ENCODE measurements at regions not wholly inside any gene's neighbourhood (a gene's known extent, or its start where the extent isn't known, plus 50 kb on each side); places are given as distances from the start of the nearest gene placed in this dataset.
"Not testable (repeated sequence)": the region's sequence is repeated elsewhere in the genome, so short reads cannot be mapped to it uniquely, and the experiment has no call there.

GRCh38 chr14:106768230-106768629 is 1241.8 kb downstream of the TMEM121 start:
- in situ Hi-C loops (cut with HindIII; ENCODE audit: low sequenced_read_pairs); DNase-seq (ENCODE audit: low spot score): not testable (repeated sequence)

- DNase-seq (ENCODE audit: low spot score); in situ Hi-C loops (cut with HindIII; ENCODE audit: low sequenced_read_pairs): not testable (repeated sequence)
Measured at GRCh38 chr14:106768972-106769700, 1242.8 kb downstream of the TMEM121 start.

- DNase-seq (ENCODE audit: low spot score); in situ Hi-C loops (cut with HindIII; ENCODE audit: low sequenced_read_pairs): not testable (repeated sequence)
Measured at GRCh38 chr14:106770158-106770672, 1243.8 kb downstream of the TMEM121 start.

GRCh38 chr14:106774889-106775480 is 1248.6 kb downstream of the TMEM121 start:
- in situ Hi-C loops (cut with HindIII; ENCODE audit: low sequenced_read_pairs): not testable (repeated sequence)

GRCh38 chr14:106776395-106776983 is 1250.1 kb downstream of the TMEM121 start:
- in situ Hi-C loops (cut with HindIII; ENCODE audit: low sequenced_read_pairs): no loop called here
- DNase-seq (ENCODE audit: low spot score): no peak

More at GRCh38 chr14:106774889-106775480, 1248.6 kb downstream of the TMEM121 start:
- DNase-seq (ENCODE audit: low spot score): not testable (repeated sequence)

DNA sequence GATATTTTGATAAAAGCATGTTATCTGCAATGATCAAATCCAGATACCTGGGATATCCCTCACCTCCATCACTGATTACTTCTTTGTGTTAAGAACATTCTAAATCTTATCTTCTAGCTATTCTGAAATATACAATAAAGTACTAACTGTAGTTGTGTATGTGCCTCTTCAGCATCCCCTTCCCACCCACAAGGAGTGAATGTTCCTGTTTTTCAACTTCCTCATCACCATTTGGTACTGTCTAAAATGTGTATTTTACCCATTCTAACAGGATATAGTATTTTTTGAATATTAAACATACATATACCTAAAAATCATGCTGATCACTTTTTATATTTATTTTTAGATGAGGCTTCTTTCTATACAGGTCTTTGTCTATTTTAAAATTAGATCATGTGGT is 1252.6 kb downstream of the TMEM121 start:
- in situ Hi-C loops (cut with HindIII; ENCODE audit: low sequenced_read_pairs): no loop called here
- DNase-seq (ENCODE audit: low spot score): no peak

DNA sequence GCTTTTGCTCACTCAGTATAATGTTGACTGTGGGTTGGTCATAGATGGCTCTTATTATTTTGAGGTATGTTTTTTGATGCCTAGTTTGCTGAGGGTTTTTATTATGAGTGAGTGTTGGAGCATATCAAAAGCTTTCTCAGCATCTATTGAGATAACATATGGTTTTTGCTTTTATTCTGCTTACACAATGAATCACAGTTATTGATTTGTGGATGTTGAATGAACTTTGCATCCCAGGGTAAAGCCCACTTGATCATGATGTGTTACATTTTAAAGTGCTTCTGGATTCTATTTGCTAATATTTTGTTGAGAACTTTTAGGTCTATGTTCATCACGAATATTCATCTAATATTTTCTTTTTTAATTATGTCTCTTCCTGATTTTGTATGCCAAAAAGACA is 1260.3 kb downstream of the TMEM121 start:
- in situ Hi-C loops (cut with HindIII; ENCODE audit: low sequenced_read_pairs): no loop called here

GRCh38 chr14:106787626-106788025 is 1261.2 kb downstream of the TMEM121 start:
- in situ Hi-C loops (cut with HindIII; ENCODE audit: low sequenced_read_pairs): no loop called here
- no peak for DNase-seq (ENCODE audit: low spot score)

More for the DNA sequence above, 1260.3 kb downstream of the TMEM121 start:
- no peak for DNase-seq (ENCODE audit: low spot score)

- DNase-seq (ENCODE audit: low spot score): no peak
- in situ Hi-C loops (cut with HindIII; ENCODE audit: low sequenced_read_pairs): no loop called here
Measured at GRCh38 chr14:106788534-106788933, 1262.2 kb downstream of the TMEM121 start.

GRCh38 chr14:106789318-106789717 is 1262.9 kb downstream of the TMEM121 start:
- in situ Hi-C loops (cut with HindIII; ENCODE audit: low sequenced_read_pairs): no loop called here
- DNase-seq (ENCODE audit: low spot score): no peak

- in situ Hi-C loops (cut with HindIII; ENCODE audit: low sequenced_read_pairs): no loop called here
- DNase-seq (ENCODE audit: low spot score): peak; percentile 6
Measured at GRCh38 chr14:106790189-106791036, 1264.0 kb downstream of the TMEM121 start.

GRCh38 chr14:106792543-106792942 is 1266.2 kb downstream of the TMEM121 start:
- in situ Hi-C loops (cut with HindIII; ENCODE audit: low sequenced_read_pairs): no loop called here

GRCh38 chr14:106798166-106798565 is 1271.8 kb downstream of the TMEM121 start:
- in situ Hi-C loops (cut with HindIII; ENCODE audit: low sequenced_read_pairs); DNase-seq (ENCODE audit: low spot score): not testable (repeated sequence)

More at GRCh38 chr14:106792543-106792942, 1266.2 kb downstream of the TMEM121 start:
- no peak for DNase-seq (ENCODE audit: low spot score)

- in situ Hi-C loops (cut with HindIII; ENCODE audit: low sequenced_read_pairs): no loop called here
- no peak for DNase-seq (ENCODE audit: low spot score)
Measured at GRCh38 chr14:106802413-106803364, 1276.3 kb downstream of the TMEM121 start.

DNA sequence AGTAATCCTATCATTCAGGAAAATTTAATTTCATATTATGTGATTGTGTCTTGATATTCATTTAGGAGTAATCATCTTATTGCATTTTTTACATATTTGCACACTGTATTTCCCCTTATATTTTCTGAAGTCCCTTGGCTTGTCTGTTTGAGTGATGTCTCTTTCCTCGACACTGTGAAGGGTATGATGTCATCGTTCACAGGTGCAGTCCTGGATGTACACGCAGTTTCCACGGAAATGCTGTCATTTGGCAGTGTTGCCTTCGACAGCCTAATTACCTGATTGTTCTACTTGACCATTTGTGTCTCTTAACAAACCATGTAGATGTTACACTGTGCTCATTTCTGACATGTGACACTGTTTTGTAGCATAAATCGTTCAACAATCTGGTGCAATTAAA is 1277.0 kb downstream of the TMEM121 start:
- in situ Hi-C loops (cut with HindIII; ENCODE audit: low sequenced_read_pairs): no loop called here

DNA sequence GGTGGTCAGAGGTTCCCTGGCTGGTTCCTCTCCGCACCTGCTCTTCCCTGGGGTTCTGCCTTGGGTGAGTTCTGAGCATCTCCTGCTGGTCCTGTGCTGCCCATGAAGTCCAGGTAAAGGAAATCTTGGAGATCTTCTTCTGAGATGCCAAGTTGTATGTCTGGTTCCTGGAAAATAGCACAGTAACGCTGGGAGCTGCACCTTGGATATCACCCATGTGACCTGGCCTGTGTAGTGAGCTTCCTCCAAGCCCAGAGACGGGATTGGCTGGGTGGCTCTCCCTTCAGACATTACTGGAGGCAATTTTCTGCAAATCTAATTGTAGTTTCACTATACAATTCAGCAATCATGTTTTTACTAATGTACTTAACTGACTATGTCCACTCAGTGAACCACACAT is 1281.1 kb downstream of the TMEM121 start:
- in situ Hi-C loops (cut with HindIII; ENCODE audit: low sequenced_read_pairs): no loop called here
- DNase-seq (ENCODE audit: low spot score): no peak

More for the DNA sequence above, 1277.0 kb downstream of the TMEM121 start:
- DNase-seq (ENCODE audit: low spot score): no peak

- in situ Hi-C loops (cut with HindIII; ENCODE audit: low sequenced_read_pairs): no loop called here
- DNase-seq (ENCODE audit: low spot score): no peak
Measured at GRCh38 chr14:106808458-106808857, 1282.1 kb downstream of the TMEM121 start.

DNA sequence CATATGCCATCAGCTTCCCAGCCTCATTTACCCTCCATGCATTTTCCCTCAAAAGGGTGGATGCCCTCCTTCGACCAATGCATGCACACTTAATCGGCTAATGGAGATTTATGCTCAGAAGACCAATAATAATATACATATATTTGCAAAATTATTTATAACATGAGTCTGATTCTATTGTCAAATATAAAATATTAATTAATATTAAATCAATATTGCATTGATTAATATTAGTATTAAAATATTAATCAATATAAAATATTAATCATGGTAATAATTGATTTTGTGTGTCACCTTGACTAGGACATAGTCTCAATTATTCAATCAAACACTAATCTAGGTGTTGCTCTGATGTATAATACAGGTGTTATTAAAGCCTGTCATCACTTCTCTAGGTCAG is 1282.5 kb downstream of the TMEM121 start:
- no peak for DNase-seq (ENCODE audit: low spot score)
- in situ Hi-C loops (cut with HindIII; ENCODE audit: low sequenced_read_pairs): no loop called here
